WTC11 (cell line): ENCODE measurements at regions not wholly inside any gene's neighbourhood (a gene's known extent, or its start where the extent isn't known, plus 50 kb on each side); places are given as distances from the start of the nearest gene placed in this dataset.

ENCODE experiments used
- ATAC-seq: fragments of 200-7000 bp; cut with Tn5 transposase; 2 replicates; pipeline ENCODE4 v1.10.0; 2021; ENCODE audit warnings: mild to moderate bottlenecking, moderate library complexity
- CTCF ChIA-PET: fragments of 300-600 bp; sonication (Branson Sonifier 250); formaldehyde crosslinking; loops from one replicate; lab custom pipeline; 2021; ENCODE audit warnings: antibody characterized with exemption; lab: Charles Lee
- POLR2A ChIA-PET: fragments of 350-600 bp; sonication (Branson Sonifier 250); formaldehyde crosslinking; loops from one replicate; lab custom pipeline; 2021; ENCODE audit warnings: antibody characterized with exemption; lab: Charles Lee
- DNase-seq: peaks from one replicate; pipeline ENCODE4 v3.0.0; 2021; ENCODE audit warnings: low spot score
- H3K27ac Mint-ChIP-seq: 2 replicates; pipeline ENCODE4 v1.8.0; 2021; ENCODE audit warnings: mixed read lengths
- H3K27me3 Mint-ChIP-seq: 2 replicates; pipeline ENCODE4 v1.8.0; 2021; ENCODE audit warnings: low read depth, mild to moderate bottlenecking, moderate library complexity, mixed read lengths
- H3K36me3 Mint-ChIP-seq: 2 replicates; pipeline ENCODE4 v1.8.0; 2021; ENCODE audit warnings: mixed read lengths
- H3K4me1 Mint-ChIP-seq: 2 replicates; pipeline ENCODE4 v1.8.0; 2022; ENCODE audit warnings: mixed read lengths
- H3K4me3 Mint-ChIP-seq: 2 replicates; pipeline ENCODE4 v1.8.0; 2021; ENCODE audit warnings: mild to moderate bottlenecking, moderate library complexity, mixed read lengths
- H3K9me3 Mint-ChIP-seq: 2 replicates; pipeline ENCODE4 v1.8.0; 2021; ENCODE audit warnings: mixed read lengths
- AFF4 ChIP-seq: sonication (generic); formaldehyde crosslinking; IDR thresholded peaks from 2 replicates; pipeline ENCODE4 v1.8.1; 2023; ENCODE audit warnings: mild to moderate bottlenecking, missing genetic modification reagents, borderline replicate concordance
- AR ChIP-seq: fragments of 250-450 bp; sonication (Bioruptor Pico); IDR thresholded peaks from 2 replicates; pipeline ENCODE4 v1.9.0; 2021; ENCODE audit warnings: mild to moderate bottlenecking
- ATF2 ChIP-seq: sonication (generic); formaldehyde crosslinking; IDR thresholded peaks from 2 replicates; pipeline ENCODE4 v1.8.1; 2022; ENCODE audit warnings: low read depth, missing genetic modification reagents, borderline replicate concordance
- CDX4 ChIP-seq: fragments of 250-450 bp; sonication (Bioruptor Pico); IDR thresholded peaks from 2 replicates; pipeline ENCODE4 v1.9.0; 2021; ENCODE audit warnings: moderate library complexity, mild to moderate bottlenecking, inconsistent platforms, borderline replicate concordance
- FOXP4 ChIP-seq: sonication (generic); formaldehyde crosslinking; IDR thresholded peaks from 2 replicates; pipeline ENCODE4 v1.8.0; 2022; ENCODE audit warnings: mild to moderate bottlenecking, missing genetic modification reagents
- GABPB1 ChIP-seq: sonication (generic); formaldehyde crosslinking; IDR thresholded peaks from 2 replicates; pipeline ENCODE4 v1.8.1; 2023; ENCODE audit warnings: mild to moderate bottlenecking, missing genetic modification reagents
- GRHL2 ChIP-seq: fragments of 250-450 bp; sonication (Bioruptor Pico); IDR thresholded peaks from 2 replicates; pipeline ENCODE4 v1.8.0; 2022; ENCODE audit warnings: mild to moderate bottlenecking, moderate library complexity; ENCODE audit not compliant: insufficient replicate concordance, severe bottlenecking
- HMGA2 ChIP-seq: fragments of 250-450 bp; sonication (Bioruptor Pico); IDR thresholded peaks from 2 replicates; pipeline ENCODE4 v1.4.0; 2021; ENCODE audit warnings: mild to moderate bottlenecking, moderate library complexity
- KAT7 ChIP-seq: sonication (generic); formaldehyde crosslinking; IDR thresholded peaks from 2 replicates; pipeline ENCODE4 v1.8.1; 2023; ENCODE audit warnings: missing genetic modification reagents, mild to moderate bottlenecking, borderline replicate concordance
- NR1H2 ChIP-seq: sonication (generic); formaldehyde crosslinking; IDR thresholded peaks from 2 replicates; pipeline ENCODE4 v1.9.0; 2021; ENCODE audit warnings: mild to moderate bottlenecking, moderate library complexity, missing genetic modification reagents
- PRRX2 ChIP-seq: fragments of 250-450 bp; sonication (Bioruptor Pico); IDR thresholded peaks from 2 replicates; pipeline ENCODE4 v1.8.0; 2021; ENCODE audit warnings: mild to moderate bottlenecking
- TCF7 ChIP-seq: sonication (generic); formaldehyde crosslinking; IDR thresholded peaks from 2 replicates; pipeline ENCODE4 v1.8.0; 2022; ENCODE audit warnings: mild to moderate bottlenecking, low read depth, missing genetic modification reagents, moderate library complexity
- ZMAT4 ChIP-seq: fragments of 250-450 bp; sonication (Bioruptor Pico); IDR thresholded peaks from 2 replicates; pipeline ENCODE4 v1.9.0; 2021; ENCODE audit warnings: mild to moderate bottlenecking
- ZNF232 ChIP-seq: sonication (generic); formaldehyde crosslinking; IDR thresholded peaks from 2 replicates; pipeline ENCODE4 v1.8.0; 2022; ENCODE audit warnings: mild to moderate bottlenecking, missing genetic modification reagents
- ZNF512 ChIP-seq: sonication (generic); formaldehyde crosslinking; IDR thresholded peaks from 2 replicates; pipeline ENCODE4 v1.8.1; 2022; ENCODE audit warnings: missing genetic modification reagents, borderline replicate concordance

GRCh38 chr5:124627815-124628595 lies 118.4 kb downstream of the ZNF608 start (continued):
- TF ChIP-seq PRRX2 (CRISPR knock-in tag) (no peak), ZNF512 (no peak), FOXP4 (CRISPR knock-in tag) (no peak), CDX4 (CRISPR knock-in tag) (no peak), NR1H2 (CRISPR knock-in tag) (no peak)

GRCh38 chr5:124626053-124626452 lies 120.4 kb downstream of the ZNF608 start:
- no peaks in the 10 kb centered on the region; the same call in 1 of the 2 replicates for H3K36me3 Mint-ChIP-seq
- CTCF ChIA-PET, result no interaction called here
- DNase-seq, result no peak
- H3K27ac Mint-ChIP-seq, result no peak overlapping the region
- POLR2A ChIA-PET, result no interaction called here
- no peak for TF ChIP-seq GABPB1
- no peak for TF ChIP-seq ZNF232 (CRISPR knock-in tag)
- TF ChIP-seq AFF4 (CRISPR knock-in tag), result no peak
- TF ChIP-seq KAT7 (CRISPR knock-in tag), result no peak
- TF ChIP-seq ZMAT4, result no peak
- TF ChIP-seq HMGA2 (CRISPR knock-in tag), result no peak
- TF ChIP-seq AR (CRISPR knock-in tag), result no peak
- no peak for TF ChIP-seq TCF7 (CRISPR knock-in tag)
- TF ChIP-seq ATF2 (CRISPR knock-in tag), result no peak
- TF ChIP-seq GRHL2 (CRISPR knock-in tag), result no peak
- no peak overlapping the region for H3K4me3 Mint-ChIP-seq
- no peak for ATAC-seq
- peaks cover 10% of the 10 kb centered on the region for H3K4me1 Mint-ChIP-seq
- H3K27me3 Mint-ChIP-seq, result no peaks in the 10 kb centered on the region
- peaks cover 6% of the 10 kb centered on the region for H3K9me3 Mint-ChIP-seq
